ENCODE measurements at regions not wholly inside any gene's neighbourhood (a gene's known extent, or its start where the extent isn't known, plus 50 kb on each side); places are given as distances from the start of the nearest gene placed in this dataset.

DNA sequence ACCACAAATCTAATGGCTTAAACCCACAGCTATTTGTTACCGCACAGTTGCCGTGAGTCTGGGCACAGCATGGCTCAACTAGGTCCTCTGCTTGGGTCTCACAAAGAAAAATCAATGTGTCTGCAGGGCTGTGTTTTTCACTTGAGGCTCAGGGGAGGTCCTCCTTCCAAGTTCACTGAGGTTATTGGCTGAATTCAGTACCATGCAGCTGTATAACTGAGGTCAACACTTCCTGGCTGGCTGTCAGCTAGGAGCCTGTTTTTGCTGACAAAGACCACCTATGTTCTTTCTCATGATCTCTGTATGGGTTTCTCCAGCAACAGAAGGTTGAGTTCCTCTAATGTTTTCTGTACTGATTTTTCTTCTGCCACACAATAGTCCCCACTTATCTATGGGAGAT is 736.7 kb upstream of the PRKX start:
- no peak overlapping the region for H3K4me3 Mint-ChIP-seq
- H3K27ac Mint-ChIP-seq (ENCODE audit: unreplicated experiment): no peak overlapping the region
- H3K4me1 Mint-ChIP-seq: no peaks in the 10 kb centered on the region
- TF ChIP-seq, protein P1, sequence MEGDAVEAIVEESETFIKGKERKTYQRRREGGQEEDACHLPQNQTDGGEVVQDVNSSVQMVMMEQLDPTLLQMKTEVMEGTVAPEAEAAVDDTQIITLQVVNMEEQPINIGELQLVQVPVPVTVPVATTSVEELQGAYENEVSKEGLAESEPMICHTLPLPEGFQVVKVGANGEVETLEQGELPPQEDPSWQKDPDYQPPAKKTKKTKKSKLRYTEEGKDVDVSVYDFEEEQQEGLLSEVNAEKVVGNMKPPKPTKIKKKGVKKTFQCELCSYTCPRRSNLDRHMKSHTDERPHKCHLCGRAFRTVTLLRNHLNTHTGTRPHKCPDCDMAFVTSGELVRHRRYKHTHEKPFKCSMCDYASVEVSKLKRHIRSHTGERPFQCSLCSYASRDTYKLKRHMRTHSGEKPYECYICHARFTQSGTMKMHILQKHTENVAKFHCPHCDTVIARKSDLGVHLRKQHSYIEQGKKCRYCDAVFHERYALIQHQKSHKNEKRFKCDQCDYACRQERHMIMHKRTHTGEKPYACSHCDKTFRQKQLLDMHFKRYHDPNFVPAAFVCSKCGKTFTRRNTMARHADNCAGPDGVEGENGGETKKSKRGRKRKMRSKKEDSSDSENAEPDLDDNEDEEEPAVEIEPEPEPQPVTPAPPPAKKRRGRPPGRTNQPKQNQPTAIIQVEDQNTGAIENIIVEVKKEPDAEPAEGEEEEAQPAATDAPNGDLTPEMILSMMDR (conservative IDR thresholded peaks at IDR 0.05): no peak
- peaks cover 8% of the 10 kb centered on the region for H3K9me3 Mint-ChIP-seq
- no peaks in the 10 kb centered on the region for H3K27me3 Mint-ChIP-seq (ENCODE audit: low read depth)
- DNase-seq (ENCODE audit: low read depth, low spot score): no peak
- H3K36me3 Mint-ChIP-seq (ENCODE audit: low read depth): peaks cover 2% of the 10 kb centered on the region

DNA sequence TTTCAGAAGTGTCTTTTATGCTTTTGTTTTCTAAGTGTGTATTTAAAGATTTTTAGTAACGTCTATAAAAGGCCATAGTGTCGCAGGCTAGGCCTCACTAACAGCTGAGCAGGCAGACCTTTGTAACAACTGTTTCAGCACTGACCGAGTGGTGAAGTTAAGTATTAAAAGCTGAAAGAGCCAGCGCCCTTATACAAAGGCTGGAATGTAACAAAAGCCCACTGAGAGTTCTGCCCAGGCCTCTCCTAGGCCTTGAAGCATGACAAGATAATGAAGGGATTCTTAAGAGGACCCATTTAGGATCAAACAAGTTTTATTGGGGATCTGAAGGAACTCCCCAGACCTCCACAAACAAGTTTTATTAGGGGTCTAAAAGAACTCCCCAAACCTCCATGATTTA is 722.5 kb upstream of the PRKX start:
- H3K9me3 Mint-ChIP-seq: no peaks in the 10 kb centered on the region
- no peak overlapping the region for H3K27ac Mint-ChIP-seq (ENCODE audit: unreplicated experiment)
- peaks cover 7% of the 10 kb centered on the region for H3K4me1 Mint-ChIP-seq
- DNase-seq (ENCODE audit: low read depth, low spot score): no peak
- H3K27me3 Mint-ChIP-seq (ENCODE audit: low read depth): no peaks in the 10 kb centered on the region
- H3K4me3 Mint-ChIP-seq: no peak overlapping the region
- TF ChIP-seq, protein P1 (conservative IDR thresholded peaks at IDR 0.05): no peak
- no peaks in the 10 kb centered on the region for H3K36me3 Mint-ChIP-seq (ENCODE audit: low read depth)

DNA sequence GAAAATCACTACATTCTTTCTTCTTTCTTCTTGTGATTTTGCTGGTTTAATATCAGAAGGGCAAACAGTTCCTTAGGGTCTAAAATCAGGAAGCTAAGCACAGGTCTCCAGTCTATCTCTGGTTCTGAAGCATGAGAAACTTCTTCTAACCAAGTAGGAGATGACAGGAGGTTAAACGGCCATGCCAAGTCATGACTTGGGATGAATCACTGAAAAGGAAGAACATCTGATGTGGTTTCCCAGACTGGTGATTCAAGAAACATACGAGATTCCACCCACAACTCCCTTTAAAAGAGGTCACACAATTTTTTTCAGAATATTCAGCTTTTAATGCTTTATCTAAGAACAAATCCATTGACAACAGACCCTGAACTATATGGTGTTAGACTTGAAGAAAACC is 684.0 kb upstream of the PRKX start:
- Mint-ChIP-seq H3K27ac (ENCODE audit: unreplicated experiment) (no peak overlapping the region), H3K4me1 (no peaks in the 10 kb centered on the region), H3K36me3 (ENCODE audit: low read depth) (no peaks in the 10 kb centered on the region), H3K4me3 (no peak overlapping the region), H3K9me3 (peaks cover 2% of the 10 kb centered on the region), H3K27me3 (ENCODE audit: low read depth) (no peaks in the 10 kb centered on the region)
- TF ChIP-seq, protein P1 (conservative IDR thresholded peaks at IDR 0.05): no peak
- no peak for DNase-seq (ENCODE audit: low read depth, low spot score)

DNA sequence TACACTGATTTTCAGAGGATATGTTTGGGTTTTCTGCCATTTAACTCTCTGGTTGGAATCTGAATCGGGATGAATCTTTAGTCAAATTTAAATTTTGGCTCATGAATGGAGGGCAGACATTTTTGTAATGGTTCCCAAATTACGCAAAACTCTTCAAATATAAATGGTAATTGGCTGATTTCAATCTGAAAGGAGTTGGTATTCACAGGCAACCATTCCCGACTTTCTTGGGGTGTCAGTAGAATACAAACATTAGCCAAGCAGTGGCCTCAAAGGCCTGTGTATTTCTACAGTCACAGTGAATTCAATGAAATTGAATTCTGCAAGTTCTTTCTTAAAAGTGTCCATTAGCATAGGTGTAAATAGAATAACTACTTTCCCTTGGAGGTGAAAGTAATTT is 668.8 kb upstream of the PRKX start:
- H3K27ac Mint-ChIP-seq (ENCODE audit: unreplicated experiment): no peak overlapping the region
- DNase-seq (ENCODE audit: low read depth, low spot score): no peak
- no peaks in the 10 kb centered on the region for H3K27me3 Mint-ChIP-seq (ENCODE audit: low read depth)
- H3K4me3 Mint-ChIP-seq: no peak overlapping the region
- no peaks in the 10 kb centered on the region for H3K4me1 Mint-ChIP-seq
- H3K36me3 Mint-ChIP-seq (ENCODE audit: low read depth): no peaks in the 10 kb centered on the region
- peaks cover 6% of the 10 kb centered on the region for H3K9me3 Mint-ChIP-seq
- TF ChIP-seq, protein P1 (conservative IDR thresholded peaks at IDR 0.05): no peak

DNA sequence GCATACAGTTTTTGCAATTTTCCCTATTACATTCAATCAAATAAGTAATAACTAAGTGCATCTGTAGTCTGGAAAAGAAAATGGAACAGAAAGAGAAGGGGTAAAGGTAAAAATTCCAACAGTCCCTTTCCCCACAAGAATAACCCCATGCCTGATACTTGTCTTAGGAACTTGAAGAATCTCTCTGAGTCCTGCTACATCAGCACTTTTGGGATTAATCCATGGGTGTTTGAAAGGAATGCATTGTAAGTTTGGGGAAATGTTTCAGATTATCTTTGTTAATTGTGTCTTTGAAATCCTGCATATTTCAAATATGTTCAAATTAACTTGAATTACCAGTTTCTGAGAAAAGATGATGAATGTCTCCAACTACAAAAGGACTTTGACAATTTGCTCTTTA is 667.3 kb upstream of the PRKX start:
- H3K36me3 Mint-ChIP-seq (ENCODE audit: low read depth): no peaks in the 10 kb centered on the region
- H3K27ac Mint-ChIP-seq (ENCODE audit: unreplicated experiment): no peak overlapping the region
- peaks cover 2% of the 10 kb centered on the region for H3K9me3 Mint-ChIP-seq
- TF ChIP-seq, protein P1 (conservative IDR thresholded peaks at IDR 0.05): no peak
- no peak overlapping the region for H3K4me3 Mint-ChIP-seq
- no peaks in the 10 kb centered on the region for H3K4me1 Mint-ChIP-seq
- DNase-seq (ENCODE audit: low read depth, low spot score): no peak
- H3K27me3 Mint-ChIP-seq (ENCODE audit: low read depth): no peaks in the 10 kb centered on the region

DNA sequence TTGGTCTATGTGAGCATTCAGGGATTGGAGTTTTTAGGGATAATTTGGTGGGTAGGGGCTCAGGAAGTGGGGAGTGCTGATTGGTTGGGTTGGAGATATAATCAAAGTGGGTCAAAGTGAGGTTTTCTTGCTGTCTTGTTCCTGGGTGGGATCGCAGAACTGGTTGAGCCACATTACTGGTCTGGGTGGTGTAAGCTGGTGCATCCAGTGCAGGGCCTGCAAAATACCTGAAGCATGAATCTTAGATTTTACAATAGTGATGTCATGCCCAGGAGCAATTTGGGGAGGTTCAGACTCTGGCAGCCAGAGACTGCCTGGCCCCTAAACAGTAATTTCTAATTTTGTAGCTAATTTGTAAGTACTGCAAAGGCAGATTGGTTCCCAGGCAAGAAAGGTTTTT is 665.6 kb upstream of the PRKX start:
- H3K27me3 Mint-ChIP-seq (ENCODE audit: low read depth): no peaks in the 10 kb centered on the region
- H3K4me1 Mint-ChIP-seq: no peaks in the 10 kb centered on the region
- no peak overlapping the region for H3K4me3 Mint-ChIP-seq
- no peak overlapping the region for H3K27ac Mint-ChIP-seq (ENCODE audit: unreplicated experiment)
- DNase-seq (ENCODE audit: low read depth, low spot score): no peak
- TF ChIP-seq, protein P1 (conservative IDR thresholded peaks at IDR 0.05): no peak
- peaks cover 2% of the 10 kb centered on the region for H3K9me3 Mint-ChIP-seq
- H3K36me3 Mint-ChIP-seq (ENCODE audit: low read depth): no peaks in the 10 kb centered on the region

All from neural crest cell (in vitro differentiated cells).